ENCODE measurements at regions not wholly inside any gene's neighbourhood (a gene's known extent, or its start where the extent isn't known, plus 50 kb on each side); places are given as distances from the start of the nearest gene placed in this dataset.
A peak's percentile ranks its signal among the peaks of the same experiment; 100 is the strongest.

DNA sequence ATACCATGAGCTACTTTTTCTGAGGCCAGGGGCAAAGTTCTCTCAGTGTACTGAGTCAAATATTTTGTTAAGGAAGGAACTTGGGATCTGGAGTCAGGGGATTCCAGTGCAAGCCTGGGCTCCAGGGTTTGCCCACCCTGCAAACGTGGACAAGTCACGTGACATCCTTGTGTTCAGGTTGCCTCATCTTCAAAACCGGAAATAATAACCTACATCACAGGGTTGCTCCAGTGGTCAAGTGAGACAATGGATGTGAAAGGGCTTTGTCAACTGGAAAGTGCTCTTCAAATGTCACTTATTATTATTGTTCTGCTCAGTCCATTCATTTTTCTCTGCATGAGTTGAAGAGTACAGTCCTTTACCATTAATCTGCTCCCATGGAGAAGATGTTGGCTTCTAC is 414.9 kb downstream of the COG6 start:
- H3K4me3 ChIP-seq (ENCODE audit: low read depth, low read length, poor library complexity, severe bottlenecking), result no peak overlapping the region
- no peaks in the 10 kb centered on the region for H3K27me3 ChIP-seq (ENCODE audit: insufficient read depth, low read length)
- H3K27ac ChIP-seq (ENCODE audit: low read depth, low read length, poor library complexity, severe bottlenecking), result peak overlapping the region; percentile 70
- H3K4me1 ChIP-seq (ENCODE audit: insufficient read depth, low read length, severe bottlenecking), result peaks cover 39% of the 10 kb centered on the region
- no peaks in the 10 kb centered on the region for H3K9me3 ChIP-seq (ENCODE audit: low read length)
- H3K36me3 ChIP-seq (ENCODE audit: insufficient read depth, low read length), result no peaks in the 10 kb centered on the region
- H3F3A ChIP-seq (ENCODE audit: insufficient read depth, low read length), result no peaks in the 10 kb centered on the region
- H2AFZ ChIP-seq (ENCODE audit: low read length), result peak overlapping the region; percentile 14; the same call in 1 of the 2 replicates
- no peaks in the 10 kb centered on the region for H3K79me2 ChIP-seq (ENCODE audit: insufficient read depth, low read length)
- H4K20me1 ChIP-seq (ENCODE audit: insufficient read depth, low read length), result no peaks in the 10 kb centered on the region
- no peaks in the 10 kb centered on the region for H3K9me2 ChIP-seq (ENCODE audit: low read depth, low read length)
- TF ChIP-seq EZH2 (IDR thresholded peaks at IDR 0.05; ENCODE audit: borderline replicate concordance, low read length), result no peak
- TF ChIP-seq, protein P1, sequence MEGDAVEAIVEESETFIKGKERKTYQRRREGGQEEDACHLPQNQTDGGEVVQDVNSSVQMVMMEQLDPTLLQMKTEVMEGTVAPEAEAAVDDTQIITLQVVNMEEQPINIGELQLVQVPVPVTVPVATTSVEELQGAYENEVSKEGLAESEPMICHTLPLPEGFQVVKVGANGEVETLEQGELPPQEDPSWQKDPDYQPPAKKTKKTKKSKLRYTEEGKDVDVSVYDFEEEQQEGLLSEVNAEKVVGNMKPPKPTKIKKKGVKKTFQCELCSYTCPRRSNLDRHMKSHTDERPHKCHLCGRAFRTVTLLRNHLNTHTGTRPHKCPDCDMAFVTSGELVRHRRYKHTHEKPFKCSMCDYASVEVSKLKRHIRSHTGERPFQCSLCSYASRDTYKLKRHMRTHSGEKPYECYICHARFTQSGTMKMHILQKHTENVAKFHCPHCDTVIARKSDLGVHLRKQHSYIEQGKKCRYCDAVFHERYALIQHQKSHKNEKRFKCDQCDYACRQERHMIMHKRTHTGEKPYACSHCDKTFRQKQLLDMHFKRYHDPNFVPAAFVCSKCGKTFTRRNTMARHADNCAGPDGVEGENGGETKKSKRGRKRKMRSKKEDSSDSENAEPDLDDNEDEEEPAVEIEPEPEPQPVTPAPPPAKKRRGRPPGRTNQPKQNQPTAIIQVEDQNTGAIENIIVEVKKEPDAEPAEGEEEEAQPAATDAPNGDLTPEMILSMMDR (IDR thresholded peaks at IDR 0.05; ENCODE audit: low read length), result no peak
- peak overlapping the region; percentile 52; the same call in 1 of the 2 replicates for H3K4me2 ChIP-seq (ENCODE audit: low read length)
- peak overlapping the region; percentile 34; the same call in 1 of the 2 replicates for H3K9ac ChIP-seq (ENCODE audit: low read length)

DNA sequence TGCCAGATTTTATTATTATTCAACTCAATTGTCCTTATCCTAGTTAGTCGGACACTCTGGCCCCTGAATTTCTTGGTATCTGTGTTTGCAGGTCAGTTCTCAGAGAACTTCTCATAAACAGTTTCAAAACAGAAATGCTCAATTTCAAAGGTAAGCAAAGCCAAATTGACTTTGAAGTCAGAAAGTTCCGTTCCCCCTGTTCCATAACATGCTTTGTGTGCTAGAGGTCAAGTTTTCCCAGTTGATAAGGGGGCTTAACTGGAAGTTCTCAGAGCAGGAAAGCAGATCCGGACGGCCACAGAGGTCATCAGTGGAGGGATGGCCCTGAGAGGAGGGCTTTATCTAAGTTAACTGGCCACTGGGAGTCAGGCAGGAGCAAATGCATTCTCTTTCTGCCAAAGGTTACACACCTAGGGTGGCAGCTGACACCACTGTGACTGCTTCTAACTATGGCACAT is 417.2 kb downstream of the COG6 start:
- Histone ChIP-seq H3K4me2 (ENCODE audit: low read length) (no peak overlapping the region), H3K9ac (ENCODE audit: low read length) (no peak overlapping the region), H2AFZ (ENCODE audit: low read length) (no peak overlapping the region), H3K4me3 (ENCODE audit: low read depth, low read length, poor library complexity, severe bottlenecking) (no peak overlapping the region), H3K4me1 (ENCODE audit: insufficient read depth, low read length, severe bottlenecking) (peaks cover 39% of the 10 kb centered on the region), H3K9me3 (ENCODE audit: low read length) (no peaks in the 10 kb centered on the region), H3K9me2 (ENCODE audit: low read depth, low read length) (no peaks in the 10 kb centered on the region), H3F3A (ENCODE audit: insufficient read depth, low read length) (no peaks in the 10 kb centered on the region), H3K36me3 (ENCODE audit: insufficient read depth, low read length) (no peaks in the 10 kb centered on the region), H3K79me2 (ENCODE audit: insufficient read depth, low read length) (no peaks in the 10 kb centered on the region), H3K27ac (ENCODE audit: low read depth, low read length, poor library complexity, severe bottlenecking) (no peak overlapping the region), H3K27me3 (ENCODE audit: insufficient read depth, low read length) (no peaks in the 10 kb centered on the region), H4K20me1 (ENCODE audit: insufficient read depth, low read length) (no peaks in the 10 kb centered on the region)
- no peak for TF ChIP-seq EZH2 (IDR thresholded peaks at IDR 0.05; ENCODE audit: borderline replicate concordance, low read length)
- TF ChIP-seq, protein P1 (IDR thresholded peaks at IDR 0.05; ENCODE audit: low read length), result no peak; the same call in 1 of the 2 replicates

DNA sequence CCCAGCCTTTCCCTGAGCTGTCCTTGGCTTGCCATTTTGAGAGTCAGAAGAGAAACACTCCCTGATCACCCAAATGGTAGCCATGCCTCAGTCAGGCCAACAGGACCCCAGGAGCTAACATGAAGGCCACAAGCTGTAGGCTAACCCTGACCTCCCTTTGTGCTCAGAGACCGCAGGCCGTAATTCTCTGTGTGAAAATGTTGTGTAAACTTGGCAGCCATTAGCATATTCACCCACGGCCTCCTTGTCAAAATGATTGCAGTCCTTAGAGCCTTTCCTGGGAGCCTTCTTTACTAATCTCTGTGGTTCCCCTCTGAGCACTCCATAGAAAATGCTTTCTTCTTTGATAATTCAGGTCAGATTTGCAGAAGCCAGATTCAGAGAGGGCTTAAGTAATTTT is 418.9 kb downstream of the COG6 start:
- Histone ChIP-seq H3K27me3 (ENCODE audit: insufficient read depth, low read length) (no peaks in the 10 kb centered on the region), H3K4me2 (ENCODE audit: low read length) (no peak overlapping the region), H3K9ac (ENCODE audit: low read length) (no peak overlapping the region), H3K9me3 (ENCODE audit: low read length) (no peaks in the 10 kb centered on the region), H3K4me1 (ENCODE audit: insufficient read depth, low read length, severe bottlenecking) (peaks cover 33% of the 10 kb centered on the region), H3K79me2 (ENCODE audit: insufficient read depth, low read length) (no peaks in the 10 kb centered on the region), H3K9me2 (ENCODE audit: low read depth, low read length) (no peaks in the 10 kb centered on the region), H3K36me3 (ENCODE audit: insufficient read depth, low read length) (no peaks in the 10 kb centered on the region), H3F3A (ENCODE audit: insufficient read depth, low read length) (no peaks in the 10 kb centered on the region), H2AFZ (ENCODE audit: low read length) (peak overlapping the region; percentile 77; the same call in 1 of the 2 replicates), H4K20me1 (ENCODE audit: insufficient read depth, low read length) (no peaks in the 10 kb centered on the region), H3K27ac (ENCODE audit: low read depth, low read length, poor library complexity, severe bottlenecking) (no peak overlapping the region), H3K4me3 (ENCODE audit: low read depth, low read length, poor library complexity, severe bottlenecking) (no peak overlapping the region)
- TF ChIP-seq EZH2 (IDR thresholded peaks at IDR 0.05; ENCODE audit: borderline replicate concordance, low read length), result no peak
- TF ChIP-seq, protein P1 (IDR thresholded peaks at IDR 0.05; ENCODE audit: low read length), result no peak
